GM12872 (cell line): ENCODE measurements at regions not wholly inside any gene's neighbourhood (a gene's known extent, or its start where the extent isn't known, plus 50 kb on each side); places are given as distances from the start of the nearest gene placed in this dataset.

Experiments
- CTCF ChIP-seq: IDR thresholded peaks from 3 replicates; pipeline ENCODE4 v1.5.1; 2011; ENCODE audit warnings: low read depth, mild to moderate bottlenecking, low read length, moderate library complexity; ENCODE audit not compliant: insufficient read depth

- TF ChIP-seq CTCF: no peak
Measured at GRCh38 chr4:58646126-58646525, 1535.9 kb upstream of the IGFBP7 start.

GRCh38 chr4:58644549-58644948 lies 1534.4 kb upstream of the IGFBP7 start:
- TF ChIP-seq CTCF: no peak

GRCh38 chr4:58636381-58636780 lies 1526.2 kb upstream of the IGFBP7 start:
- TF ChIP-seq CTCF: no peak

GRCh38 chr4:58617226-58617625 lies 1507.0 kb upstream of the IGFBP7 start:
- TF ChIP-seq CTCF: no peak

- TF ChIP-seq CTCF: no peak
Measured at GRCh38 chr4:58611012-58611411, 1500.8 kb upstream of the IGFBP7 start.

GRCh38 chr4:58606303-58606702 lies 1496.1 kb upstream of the IGFBP7 start:
- no peak for TF ChIP-seq CTCF

GRCh38 chr4:58603951-58604350 lies 1493.8 kb upstream of the IGFBP7 start:
- no peak for TF ChIP-seq CTCF
